NCI-H2227 treated with DMSO at 0.1 percent for 48 hours (cell line): ENCODE measurements at regions not wholly inside any gene's neighbourhood (a gene's known extent, or its start where the extent isn't known, plus 50 kb on each side); places are given as distances from the start of the nearest gene placed in this dataset.
A peak's percentile ranks its signal among the peaks of the same experiment; 100 is the strongest.

Experiments
- DNase-seq: peaks from one replicate; lab custom pipeline; 2025; lab: John Stamatoyannopoulos, UW

DNA sequence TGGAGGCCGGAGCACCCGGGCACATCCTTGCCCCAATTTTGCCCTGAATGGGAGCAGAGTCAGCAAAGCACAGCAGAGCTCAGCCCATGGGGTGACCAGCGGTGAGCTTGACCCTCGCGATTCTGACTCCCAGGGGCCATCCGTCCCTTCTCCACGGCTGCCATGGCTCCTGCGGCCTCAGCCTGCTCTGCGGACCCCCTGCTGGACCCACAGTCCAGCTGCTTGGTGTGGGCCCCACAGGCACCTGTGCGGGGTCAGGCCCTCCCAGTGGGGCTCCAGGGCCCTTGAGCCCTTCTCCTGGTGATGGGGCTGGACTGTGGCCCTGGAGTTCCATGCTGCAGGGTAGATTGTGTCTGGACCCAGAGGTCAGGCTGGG, 144.2 kb downstream of the ENGASE start:
- DNase-seq: no peak

- no peak for DNase-seq
Measured at GRCh38 chr17:79218175-79218824, 143.7 kb downstream of the ENGASE start.

GRCh38 chr17:79217473-79218135, 143.0 kb downstream of the ENGASE start:
- DNase-seq: no peak

DNA sequence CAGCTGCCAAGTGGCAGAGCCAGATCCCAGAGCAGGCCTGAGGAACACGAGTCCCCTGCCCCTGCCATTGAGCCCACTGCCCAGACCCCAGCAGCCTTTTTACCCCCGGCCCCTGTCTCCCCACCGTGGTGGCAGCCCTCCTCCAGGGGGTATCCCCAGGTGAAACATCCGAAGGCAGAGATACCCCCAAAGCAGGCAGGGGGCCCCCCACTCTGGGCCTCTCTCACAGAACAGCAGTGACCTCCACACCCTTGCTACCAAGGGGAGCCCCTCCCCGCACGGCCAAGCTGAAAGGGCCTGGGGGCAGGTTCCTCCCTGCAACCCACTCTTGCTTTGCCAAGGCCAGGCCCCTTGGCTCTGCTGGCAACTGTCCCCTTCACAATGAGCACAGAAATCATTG, 142.2 kb downstream of the ENGASE start:
- DNase-seq: no peak

DNA sequence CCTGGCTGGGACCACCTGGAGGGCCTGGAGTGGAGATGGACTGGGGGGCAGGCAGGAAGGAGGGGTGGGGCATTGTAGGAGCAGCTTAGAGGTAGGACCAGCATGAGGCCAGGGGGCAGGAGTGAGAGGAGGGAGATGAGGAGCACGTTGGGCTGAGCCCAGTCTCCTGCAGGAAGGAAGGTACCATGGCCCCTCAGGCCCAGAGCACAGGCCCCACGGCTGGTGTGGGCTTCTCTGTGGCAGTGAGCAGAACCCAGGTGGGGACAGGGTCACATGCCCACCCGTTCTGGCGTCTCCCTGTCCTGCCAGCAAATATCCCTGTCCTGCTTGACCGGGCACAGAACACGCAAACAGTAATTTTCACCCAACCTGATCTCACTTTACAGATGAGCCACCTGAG, 141.8 kb downstream of the ENGASE start:
- DNase-seq: no peak

- DNase-seq: no peak
Measured at GRCh38 chr17:79215631-79216030, 141.0 kb downstream of the ENGASE start.

- no peak for DNase-seq
Measured at GRCh38 chr17:79214940-79215604, 140.4 kb downstream of the ENGASE start.

DNA sequence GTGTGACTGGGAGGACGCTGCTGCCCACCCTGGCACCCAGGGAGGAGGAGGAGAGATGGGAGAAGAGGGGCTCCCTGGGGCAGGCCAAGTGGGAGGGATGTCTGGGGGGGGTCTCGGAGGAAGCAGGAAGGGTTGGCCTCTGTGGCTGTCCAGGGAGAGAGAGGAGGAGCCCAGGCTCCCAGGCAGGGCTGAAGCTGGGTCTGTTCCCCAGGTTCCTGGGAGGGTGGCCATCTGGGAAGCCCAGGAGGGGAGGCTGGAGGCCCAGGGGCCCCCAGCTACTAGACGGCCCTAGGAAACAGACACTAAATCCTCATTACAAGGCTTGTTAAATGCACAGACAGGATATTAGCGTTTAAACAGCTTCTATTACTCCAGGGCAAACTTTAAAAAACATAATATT, 139.8 kb downstream of the ENGASE start:
- no peak for DNase-seq

DNA sequence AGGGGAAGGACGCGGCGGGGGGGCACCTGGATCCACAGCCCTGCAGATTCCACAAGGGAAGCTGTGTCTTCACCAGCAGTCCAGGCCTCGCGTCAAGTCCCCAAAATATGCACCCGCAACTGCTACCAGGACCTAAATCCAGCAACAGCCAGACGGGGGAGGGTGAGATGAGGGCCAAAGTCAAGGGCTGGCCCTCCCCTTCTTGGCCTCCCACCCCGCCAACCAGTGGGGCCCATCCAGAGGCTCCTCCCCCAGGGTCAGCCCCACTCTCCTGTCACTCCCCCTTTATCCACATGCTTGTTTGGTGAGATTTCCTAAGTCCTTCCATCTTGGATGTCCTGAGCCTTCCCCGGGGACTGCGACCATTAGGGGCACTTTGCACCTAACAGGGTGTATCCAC, 138.7 kb downstream of the ENGASE start:
- DNase-seq: no peak

- peak; percentile 28 for DNase-seq
Measured at GRCh38 chr17:79212149-79213087, 137.8 kb downstream of the ENGASE start.

GRCh38 chr17:79211061-79211770, 136.6 kb downstream of the ENGASE start:
- no peak for DNase-seq

DNA sequence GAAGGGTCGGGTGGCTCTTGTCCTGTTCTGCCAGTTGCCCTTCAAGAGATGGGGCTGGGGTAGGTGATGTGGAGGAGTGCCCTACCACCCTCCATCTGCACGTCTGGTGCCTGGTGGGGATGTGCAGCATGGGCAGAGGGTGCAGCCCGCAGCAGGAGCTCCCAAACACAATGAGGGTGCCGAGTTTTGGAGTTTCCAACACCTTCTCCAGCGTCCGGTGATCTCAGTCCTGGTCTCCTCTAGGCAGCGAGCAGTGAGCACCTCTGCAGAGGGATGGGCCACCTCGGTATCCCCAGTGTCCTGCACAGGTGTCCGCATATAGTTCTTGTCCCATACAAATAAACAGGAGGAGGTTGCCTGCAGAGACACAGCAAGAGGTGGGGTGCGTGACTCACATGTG, 136.0 kb downstream of the ENGASE start:
- DNase-seq: no peak

DNA sequence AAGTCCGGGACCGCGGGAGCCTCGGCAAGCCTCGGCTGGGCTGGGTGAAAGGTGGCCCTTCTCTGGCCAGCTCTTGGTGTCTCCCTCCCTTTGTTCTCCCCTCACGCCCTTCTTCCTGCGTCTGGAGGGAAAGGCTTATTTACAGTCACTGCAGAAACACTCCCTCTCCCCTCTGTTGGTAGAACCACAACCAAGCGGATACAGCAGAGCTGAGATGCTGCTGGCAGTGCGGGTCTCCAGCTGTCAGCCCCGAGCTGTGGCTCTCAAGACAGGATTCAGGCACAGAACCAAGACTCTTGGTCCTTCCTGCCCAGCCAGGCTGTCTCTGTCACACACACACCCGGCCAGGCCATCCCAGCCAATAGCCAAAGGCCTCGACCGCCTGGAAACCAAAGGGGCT, 133.3 kb downstream of the ENGASE start:
- no peak for DNase-seq

DNA sequence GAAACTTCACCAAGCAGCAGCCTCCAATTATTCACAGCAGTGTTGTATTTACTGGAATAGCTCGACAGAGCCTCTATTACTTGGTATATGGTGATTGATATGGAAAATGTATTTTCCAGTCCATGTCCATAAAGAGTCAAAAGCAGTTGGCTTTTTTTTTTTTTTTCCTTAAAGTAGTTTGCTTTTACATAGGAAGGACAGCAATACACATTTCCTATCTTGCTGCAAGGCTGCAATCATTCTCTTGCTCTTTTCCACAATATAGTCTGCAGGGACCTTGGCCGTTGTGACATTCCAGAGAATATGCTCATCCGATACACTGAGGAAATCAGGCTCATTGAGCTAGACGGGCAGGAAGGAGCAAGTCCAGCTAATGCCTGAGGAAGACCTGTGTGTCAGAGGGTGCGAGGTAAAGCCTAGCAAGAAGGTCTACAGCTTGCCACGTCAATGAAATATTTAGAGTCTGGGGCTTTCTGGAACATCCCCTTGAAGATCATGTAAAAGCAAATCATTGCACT, 131.1 kb downstream of the ENGASE start:
- no peak for DNase-seq

GRCh38 chr17:79204261-79204660, 129.6 kb downstream of the ENGASE start:
- no peak for DNase-seq

- DNase-seq: no peak
Measured at GRCh38 chr17:79203657-79204056, 129.0 kb downstream of the ENGASE start.

DNA sequence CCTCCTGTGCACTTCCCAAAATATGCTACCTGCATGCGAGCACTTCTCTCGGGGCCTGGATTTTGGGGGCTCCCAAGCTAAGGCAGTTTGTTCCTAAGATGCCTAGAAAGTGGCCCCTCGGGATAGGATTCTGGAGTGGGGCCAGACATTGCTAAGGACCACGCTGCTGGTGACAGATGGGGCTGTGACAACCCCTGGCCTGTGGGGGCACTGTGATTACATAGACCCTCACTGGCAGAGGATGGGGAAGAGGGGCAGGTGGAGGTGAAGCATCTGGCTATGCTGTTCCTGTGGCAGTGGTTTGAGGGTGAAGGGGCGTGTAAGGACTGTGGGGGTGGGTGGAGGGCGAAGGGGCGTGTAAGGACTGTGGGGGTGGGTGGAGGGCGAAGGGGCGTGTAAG, 128.4 kb downstream of the ENGASE start:
- DNase-seq: no peak

- no peak for DNase-seq
Measured at GRCh38 chr17:79202480-79202879, 127.9 kb downstream of the ENGASE start.

GRCh38 chr17:79201536-79202227, 127.1 kb downstream of the ENGASE start:
- DNase-seq: no peak

DNA sequence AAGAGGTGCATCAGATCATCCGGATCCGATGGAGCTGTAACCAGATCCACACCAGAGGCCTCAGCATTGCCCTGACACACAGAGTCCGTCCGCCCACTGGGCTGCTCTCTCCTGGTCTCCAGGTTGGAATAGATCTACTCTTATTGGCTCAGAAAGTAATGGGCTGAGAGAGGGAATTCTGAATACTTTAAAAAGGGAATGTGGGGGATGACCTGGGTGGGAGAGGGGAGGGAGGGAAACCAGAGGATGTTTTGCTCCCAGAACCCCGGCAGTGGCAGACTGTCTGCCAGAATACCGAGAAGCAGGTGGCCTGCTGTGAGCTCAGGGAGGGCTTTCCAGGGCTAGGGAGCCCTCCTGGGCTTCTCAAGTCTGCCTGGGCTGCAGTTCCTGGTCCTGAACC, 126.5 kb downstream of the ENGASE start:
- no peak for DNase-seq

GRCh38 chr17:79196913-79197312, 122.3 kb downstream of the ENGASE start:
- DNase-seq: no peak
